ENCODE measurements at regions not wholly inside any gene's neighbourhood (a gene's known extent, or its start where the extent isn't known, plus 50 kb on each side); places are given as distances from the start of the nearest gene placed in this dataset.

DNA sequence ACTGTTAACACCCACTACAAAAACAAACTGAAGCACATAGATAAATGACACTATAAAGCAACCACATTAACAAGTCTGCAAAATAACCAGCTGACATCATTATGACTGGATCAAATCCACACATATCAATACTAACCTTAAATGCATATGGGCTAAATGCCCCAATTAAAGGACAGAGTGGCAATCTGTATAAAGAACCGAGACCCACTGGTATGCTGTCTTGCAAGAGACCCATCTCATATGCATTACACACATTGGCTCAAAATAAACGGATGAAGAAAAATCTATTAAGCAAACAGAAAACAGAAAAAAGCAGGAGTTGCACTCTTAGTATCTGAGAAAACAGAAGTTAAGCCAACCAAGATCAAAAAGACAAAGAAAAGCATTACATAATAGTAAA, 1375.4 kb downstream of the ZPLD1 start:
- ChIA-PET RAD21 (ENCODE audit: unreplicated experiment) (no interaction called here), CTCF (interaction anchor here (1.4 kb wide), 1 partner anchor 25 kb away, joined by 3 read pairs; no protein-coding TSS in a partner anchor), POLR2A (no interaction called here), SMC1A (ENCODE audit: uncharacterized antibody, unreplicated experiment) (no interaction called here)
- H3K79me2 ChIP-seq (ENCODE audit: control insufficient read depth, insufficient read depth, low read length) = no peaks in the 10 kb centered on the region
- no TSS peak for BruUV-seq (replicated peaks)
- FAIRE-seq (no peak), DNase-seq (ENCODE audit: low read depth, low spot score) (no peak), ATAC-seq (no peak)
- H2AFZ ChIP-seq (ENCODE audit: control insufficient read depth, low read depth, low read length) = no peak overlapping the region
- no peaks in the 10 kb centered on the region for H3K4me1 ChIP-seq (ENCODE audit: control insufficient read depth, insufficient read depth, low read length)
- H4K20me1 ChIP-seq (ENCODE audit: control insufficient read depth, insufficient read depth) = no peaks in the 10 kb centered on the region
- no peak overlapping the region for H3K27ac ChIP-seq (ENCODE audit: control insufficient read depth, insufficient read depth)
- in situ Hi-C loops (cut with MboI) (no loop called here), intact Hi-C loops (cut with micrococcal nuclease; ENCODE audit: unreplicated experiment) (no loop called here)
- H3K4me2 ChIP-seq (ENCODE audit: control insufficient read depth, insufficient read depth) = no peak overlapping the region
- H3K4me3 ChIP-seq = no peak overlapping the region
- WGBS (ENCODE audit: insufficient coverage, insufficient replicate concordance, low lambda C conversion rate, missing lambda C conversion rate) = 2% methylated on average over 2 of the region's 2 CpGs
- no peaks in the 10 kb centered on the region for H3K36me3 ChIP-seq (ENCODE audit: control insufficient read depth in 2 of 2, insufficient read depth in 2 of 2, low read length in 1 of 2)
- no peak overlapping the region for H3K9ac ChIP-seq (ENCODE audit: control insufficient read depth, insufficient read depth, low read length)
- no peaks in the 10 kb centered on the region for H3K27me3 ChIP-seq (replicated peaks in 1 of 2; ENCODE audit: control insufficient read depth in 2 of 2, insufficient read depth in 2 of 2, low read length in 1 of 2)
- no peak for TF ChIP-seq POU2F2 (IDR thresholded peaks at IDR 0.05; ENCODE audit: borderline replicate concordance, low read depth, low read length)
- TF ChIP-seq ESRRA (IDR thresholded peaks at IDR 0.05; ENCODE audit: low read length) = no peak
- TF ChIP-seq SREBF2 (IDR thresholded peaks at IDR 0.05; ENCODE audit: low read length) = no peak
- TF ChIP-seq WRNIP1 (IDR thresholded peaks at IDR 0.05; ENCODE audit: borderline replicate concordance, low read depth, low read length) = no peak
- TF ChIP-seq LARP7 (IDR thresholded peaks at IDR 0.05) = no peak
- no peak for TF ChIP-seq ZBED1 (IDR thresholded peaks at IDR 0.05; ENCODE audit: borderline replicate concordance)
- no peaks in the 10 kb centered on the region for H3K9me3 ChIP-seq (replicated peaks; ENCODE audit: control insufficient read depth, insufficient read depth, low read length)

GRCh38 chr3:103813955-103814354, 1379.1 kb downstream of the ZPLD1 start:
- intact Hi-C loops (cut with micrococcal nuclease; ENCODE audit: unreplicated experiment) (no loop called here), in situ Hi-C loops (cut with MboI) (no loop called here)
- POLR2A ChIA-PET = no interaction called here
- FAIRE-seq (peak; percentile 27), DNase-seq (ENCODE audit: low read depth, low spot score) (no peak), ATAC-seq (no peak)
- no peaks in the 10 kb centered on the region for H3K4me1 ChIP-seq (ENCODE audit: control insufficient read depth, insufficient read depth, low read length)
- CTCF ChIA-PET = no interaction called here
- RAD21 ChIA-PET (ENCODE audit: unreplicated experiment) = no interaction called here
- H3K9ac ChIP-seq (ENCODE audit: control insufficient read depth, insufficient read depth, low read length) = no peak overlapping the region
- H3K4me3 ChIP-seq = no peak overlapping the region
- WGBS (ENCODE audit: insufficient coverage, insufficient replicate concordance, low lambda C conversion rate, missing lambda C conversion rate) = 0% methylated on average over 1 of the region's 1 CpG
- H3K79me2 ChIP-seq (ENCODE audit: control insufficient read depth, insufficient read depth, low read length) = no peaks in the 10 kb centered on the region
- no peaks in the 10 kb centered on the region for H4K20me1 ChIP-seq (ENCODE audit: control insufficient read depth, insufficient read depth)
- no peaks in the 10 kb centered on the region for H3K36me3 ChIP-seq (ENCODE audit: control insufficient read depth in 2 of 2, insufficient read depth in 2 of 2, low read length in 1 of 2)
- H3K27me3 ChIP-seq (replicated peaks in 1 of 2; ENCODE audit: control insufficient read depth in 2 of 2, insufficient read depth in 2 of 2, low read length in 1 of 2) = no peaks in the 10 kb centered on the region
- H3K9me3 ChIP-seq (replicated peaks; ENCODE audit: control insufficient read depth, insufficient read depth, low read length) = no peaks in the 10 kb centered on the region
- SMC1A ChIA-PET (ENCODE audit: uncharacterized antibody, unreplicated experiment) = no interaction called here
- no peak overlapping the region for H3K27ac ChIP-seq (ENCODE audit: control insufficient read depth, insufficient read depth)
- H3K4me2 ChIP-seq (ENCODE audit: control insufficient read depth, insufficient read depth) = no peak overlapping the region
- no peak overlapping the region for H2AFZ ChIP-seq (ENCODE audit: control insufficient read depth, low read depth, low read length)
- no TSS peak for BruUV-seq (replicated peaks)
- TF ChIP-seq ZNF592 (IDR thresholded peaks at IDR 0.05) (no peak), RELA (IDR thresholded peaks at IDR 0.05; ENCODE audit: borderline replicate concordance, partially characterized antibody) (no peak), ZBED1 (IDR thresholded peaks at IDR 0.05; ENCODE audit: borderline replicate concordance) (no peak), ATF7 (IDR thresholded peaks at IDR 0.05; ENCODE audit: low read depth) (no peak), E4F1 (IDR thresholded peaks at IDR 0.05; ENCODE audit: borderline replicate concordance, partially characterized antibody) (no peak)
